HG02885 (cell line): ENCODE measurements at regions not wholly inside any gene's neighbourhood (a gene's known extent, or its start where the extent isn't known, plus 50 kb on each side); places are given as distances from the start of the nearest gene placed in this dataset.
"Not testable (repeated sequence)": the region's sequence is repeated elsewhere in the genome, so short reads cannot be mapped to it uniquely, and the experiment has no call there.

Experiments used
- ATAC-seq: cut with Tn5 transposase; IDR thresholded peaks from one replicate; pipeline ENCODE4 v1.9.1; 2021; ENCODE audit warnings: mild to moderate bottlenecking; ENCODE audit not compliant: unreplicated experiment, poor library complexity

- ATAC-seq, result no peak
Observed at GRCh38 chr14:41130274-41130673, 476.4 kb upstream of the LRFN5 start.

- ATAC-seq, result no peak
Observed at GRCh38 chr14:41120402-41120801, 486.3 kb upstream of the LRFN5 start.

- no peak for ATAC-seq
Observed at GRCh38 chr14:41096131-41096530, 510.5 kb upstream of the LRFN5 start.

- no peak for ATAC-seq
Observed at GRCh38 chr14:41087056-41087455, 519.6 kb upstream of the LRFN5 start.

- no peak for ATAC-seq
Observed at GRCh38 chr14:41073544-41073943, 533.1 kb upstream of the LRFN5 start.

- ATAC-seq, result no peak
Observed at GRCh38 chr14:41072776-41073175, 533.9 kb upstream of the LRFN5 start.

GRCh38 chr14:41071351-41071750 is 535.3 kb upstream of the LRFN5 start:
- ATAC-seq, result no peak

- ATAC-seq, result no peak
Observed at GRCh38 chr14:41062826-41063225, 543.9 kb upstream of the LRFN5 start.

- ATAC-seq, result no peak
Observed at GRCh38 chr14:41055589-41055988, 551.1 kb upstream of the LRFN5 start.

- no peak for ATAC-seq
Observed at GRCh38 chr14:41051801-41052200, 554.9 kb upstream of the LRFN5 start.

GRCh38 chr14:41047763-41048162 is 558.9 kb upstream of the LRFN5 start:
- no peak for ATAC-seq

- no peak for ATAC-seq
Observed at GRCh38 chr14:41037388-41037787, 569.3 kb upstream of the LRFN5 start.

GRCh38 chr14:41034969-41035368 is 571.7 kb upstream of the LRFN5 start:
- no peak for ATAC-seq

- ATAC-seq, result no peak
Observed at GRCh38 chr14:41022932-41023331, 583.7 kb upstream of the LRFN5 start.

- ATAC-seq, result no peak
Observed at GRCh38 chr14:41016213-41016612, 590.5 kb upstream of the LRFN5 start.

- no peak for ATAC-seq
Observed at GRCh38 chr14:41000350-41000749, 606.3 kb upstream of the LRFN5 start.

- no peak for ATAC-seq
Observed at GRCh38 chr14:40989260-40989659, 617.4 kb upstream of the LRFN5 start.

GRCh38 chr14:40987481-40987880 is 619.2 kb upstream of the LRFN5 start:
- no peak for ATAC-seq

- ATAC-seq, result no peak
Observed at GRCh38 chr14:40986655-40987054, 620.0 kb upstream of the LRFN5 start.

GRCh38 chr14:40985584-40985983 is 621.1 kb upstream of the LRFN5 start:
- ATAC-seq, result no peak

- ATAC-seq, result no peak
Observed at GRCh38 chr14:40983604-40984003, 623.1 kb upstream of the LRFN5 start.

- ATAC-seq, result no peak
Observed at GRCh38 chr14:40981247-40981646, 625.4 kb upstream of the LRFN5 start.

- not testable (repeated sequence) for ATAC-seq
Observed at GRCh38 chr14:40960257-40960656, 646.4 kb upstream of the LRFN5 start.
